MCF 10A (cell line): ENCODE measurements at regions not wholly inside any gene's neighbourhood (a gene's known extent, or its start where the extent isn't known, plus 50 kb on each side); places are given as distances from the start of the nearest gene placed in this dataset.

Experiments
- BruUV-seq: library from RNA; stranded (reverse); fragments of 400-500 nt; replicated peaks from 2 replicates; lab custom pipeline; 2021; lab: Mats Ljungman, UMichigan
- CTCF ChIA-PET: fragments of 300-600 bp; sonication (Branson Sonifier 250); formaldehyde crosslinking; extraction: SDS; loops from one replicate; lab custom pipeline; 2021; ENCODE audit warnings: antibody characterized with exemption, inconsistent platforms; lab: Yijun Ruan, JAX
- POLR2A ChIA-PET: fragments of 300-600, 350-650 bp; sonication (Branson Sonifier 250); formaldehyde crosslinking; extraction: SDS; loops from one replicate; lab custom pipeline; 2020; ENCODE audit warnings: antibody characterized with exemption, inconsistent platforms; lab: Yijun Ruan, JAX
- DNase-seq: peaks from one replicate; pipeline ENCODE4 v3.0.0-alpha.2; 2018; ENCODE audit not compliant: unreplicated experiment
- H3K27ac Mint-ChIP-seq: one replicate; pipeline ENCODE4 v1.8.0; 2022; ENCODE audit warnings: mild to moderate bottlenecking, low read depth, mixed read lengths; ENCODE audit not compliant: unreplicated experiment
- H3K27me3 Mint-ChIP-seq: one replicate; pipeline ENCODE4 v1.8.0; 2022; ENCODE audit warnings: mixed read lengths; ENCODE audit not compliant: insufficient read depth, unreplicated experiment
- H3K36me3 Mint-ChIP-seq: one replicate; pipeline ENCODE4 v1.8.0; 2022; ENCODE audit warnings: mild to moderate bottlenecking, moderate library complexity, mixed read lengths; ENCODE audit not compliant: insufficient read depth, unreplicated experiment
- H3K4me1 Mint-ChIP-seq: one replicate; pipeline ENCODE4 v1.8.0; 2022; ENCODE audit warnings: mixed read lengths; ENCODE audit not compliant: insufficient read depth, unreplicated experiment
- H3K4me3 Mint-ChIP-seq: one replicate; pipeline ENCODE4 v1.8.0; 2022; ENCODE audit warnings: mild to moderate bottlenecking, moderate library complexity, mixed read lengths; ENCODE audit not compliant: unreplicated experiment
- H3K9me3 Mint-ChIP-seq: one replicate; pipeline ENCODE4 v1.8.0; 2022; ENCODE audit warnings: mixed read lengths; ENCODE audit not compliant: unreplicated experiment
- intact Hi-C: fragments of 100-400 bp; cut with micrococcal nuclease; formaldehyde crosslinking; loops from 2 replicates; pipeline ENCODE4 v1.14.1; 2022
- TF ChIP-seq, protein P1 (sequence below): fragments of 200-600 bp; IDR thresholded peaks from one replicate; pipeline ENCODE4 v1.8.0; 2022; ENCODE audit warnings: antibody characterized with exemption, mild to moderate bottlenecking; ENCODE audit not compliant: unreplicated experiment

DNA sequence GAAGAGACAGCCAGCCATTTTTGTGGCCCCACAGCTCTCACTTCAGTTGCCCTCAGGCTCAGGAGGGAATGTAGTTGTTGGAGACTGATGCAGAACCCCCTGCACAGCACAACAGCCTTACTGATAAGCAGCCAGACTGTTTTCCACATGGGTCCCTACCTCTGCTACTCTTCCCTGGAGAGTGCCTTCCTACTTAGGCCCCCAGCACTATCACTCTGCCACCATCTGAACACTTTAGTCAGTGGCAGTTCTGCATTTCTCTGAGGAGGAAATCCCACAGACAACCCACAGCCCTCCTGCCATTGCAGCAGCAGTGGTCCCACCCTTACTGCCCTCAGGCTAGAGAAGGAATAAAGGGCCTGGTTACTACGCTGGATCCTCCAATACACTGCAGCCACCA lies 61.8 kb upstream of the PTPRD start:
- Mint-ChIP-seq H3K9me3 (peaks cover 21% of the 10 kb centered on the region), H3K27me3 (peaks cover 15% of the 10 kb centered on the region), H3K27ac (no peak overlapping the region), H3K36me3 (no peaks in the 10 kb centered on the region), H3K4me1 (no peaks in the 10 kb centered on the region), H3K4me3 (no peak overlapping the region)
- ChIA-PET CTCF (interaction anchor here (0.6 to 0.9 kb wide), 2 partner anchors 13 to 15 kb away, joined by 3 read pairs; no protein-coding TSS in a partner anchor), POLR2A (no interaction called here)
- intact Hi-C loops = no loop called here
- BruUV-seq = no TSS peak
- no peak for DNase-seq
- TF ChIP-seq, protein P1, sequence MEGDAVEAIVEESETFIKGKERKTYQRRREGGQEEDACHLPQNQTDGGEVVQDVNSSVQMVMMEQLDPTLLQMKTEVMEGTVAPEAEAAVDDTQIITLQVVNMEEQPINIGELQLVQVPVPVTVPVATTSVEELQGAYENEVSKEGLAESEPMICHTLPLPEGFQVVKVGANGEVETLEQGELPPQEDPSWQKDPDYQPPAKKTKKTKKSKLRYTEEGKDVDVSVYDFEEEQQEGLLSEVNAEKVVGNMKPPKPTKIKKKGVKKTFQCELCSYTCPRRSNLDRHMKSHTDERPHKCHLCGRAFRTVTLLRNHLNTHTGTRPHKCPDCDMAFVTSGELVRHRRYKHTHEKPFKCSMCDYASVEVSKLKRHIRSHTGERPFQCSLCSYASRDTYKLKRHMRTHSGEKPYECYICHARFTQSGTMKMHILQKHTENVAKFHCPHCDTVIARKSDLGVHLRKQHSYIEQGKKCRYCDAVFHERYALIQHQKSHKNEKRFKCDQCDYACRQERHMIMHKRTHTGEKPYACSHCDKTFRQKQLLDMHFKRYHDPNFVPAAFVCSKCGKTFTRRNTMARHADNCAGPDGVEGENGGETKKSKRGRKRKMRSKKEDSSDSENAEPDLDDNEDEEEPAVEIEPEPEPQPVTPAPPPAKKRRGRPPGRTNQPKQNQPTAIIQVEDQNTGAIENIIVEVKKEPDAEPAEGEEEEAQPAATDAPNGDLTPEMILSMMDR = no peak

GRCh38 chr9:10678010-10678409 lies 65.2 kb upstream of the PTPRD start:
- DNase-seq = no peak
- H3K4me3 Mint-ChIP-seq = no peak overlapping the region
- H3K27me3 Mint-ChIP-seq = peaks cover 26% of the 10 kb centered on the region
- H3K27ac Mint-ChIP-seq = no peak overlapping the region
- POLR2A ChIA-PET = no interaction called here
- intact Hi-C loops = no loop called here
- no TSS peak for BruUV-seq
- H3K36me3 Mint-ChIP-seq = no peaks in the 10 kb centered on the region
- no peaks in the 10 kb centered on the region for H3K4me1 Mint-ChIP-seq
- CTCF ChIA-PET = no interaction called here
- TF ChIP-seq, protein P1 = no peak
- peaks cover 14% of the 10 kb centered on the region for H3K9me3 Mint-ChIP-seq

DNA sequence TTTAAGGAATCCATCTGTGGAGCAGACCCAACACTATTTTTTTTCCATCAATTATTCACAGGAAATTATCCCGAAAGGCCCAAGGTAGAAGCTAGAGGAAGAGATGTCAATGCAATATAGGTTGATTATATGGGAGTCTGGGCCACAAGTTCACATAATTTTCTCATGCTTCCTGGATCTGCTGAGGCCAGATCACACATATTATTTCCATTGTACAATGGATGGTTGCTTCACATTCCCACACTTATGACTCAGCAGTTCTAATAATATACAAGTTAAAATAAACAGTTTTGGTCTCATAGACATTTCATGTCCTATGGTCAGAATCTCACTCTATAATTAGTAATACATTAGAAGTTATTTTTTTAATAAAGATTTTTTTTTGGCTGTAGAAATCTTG lies 66.0 kb upstream of the PTPRD start:
- peak; percentile 52 for DNase-seq
- Mint-ChIP-seq H3K27ac (no peak overlapping the region), H3K36me3 (no peaks in the 10 kb centered on the region), H3K4me1 (no peaks in the 10 kb centered on the region), H3K27me3 (peaks cover 26% of the 10 kb centered on the region), H3K9me3 (peaks cover 14% of the 10 kb centered on the region), H3K4me3 (no peak overlapping the region)
- BruUV-seq = no TSS peak
- ChIA-PET CTCF (no interaction called here), POLR2A (no interaction called here)
- TF ChIP-seq, protein P1 = no peak
- intact Hi-C loops = no loop called here

- Mint-ChIP-seq H3K27ac (no peak overlapping the region), H3K36me3 (no peaks in the 10 kb centered on the region), H3K9me3 (no peaks in the 10 kb centered on the region), H3K4me3 (no peak overlapping the region), H3K27me3 (peaks cover 55% of the 10 kb centered on the region), H3K4me1 (no peaks in the 10 kb centered on the region)
- TF ChIP-seq, protein P1 = no peak
- no peak for DNase-seq
- ChIA-PET CTCF (interaction anchor here (0.6 kb wide), 2 partner anchors 68 to 1467 kb away, joined by 3 to 5 read pairs; no protein-coding TSS in a partner anchor), POLR2A (no interaction called here)
- intact Hi-C loops = no loop called here
- no TSS peak for BruUV-seq
Measured at GRCh38 chr9:10686943-10687342, 74.1 kb upstream of the PTPRD start.
